Body of pancreas (tissue), 4 donors: ENCODE measurements at regions not wholly inside any gene's neighbourhood (a gene's known extent, or its start where the extent isn't known, plus 50 kb on each side); places are given as distances from the start of the nearest gene placed in this dataset.

Experiments used
- ATAC-seq: fragments of 150-250 bp; one replicate; pipeline ENCODE4 v1.9.1; 2016
- DNase-seq, 4 donors: peaks; one replicate each; pipeline ENCODE4 v3.0.0-alpha.2; 2019
- H3K27ac ChIP-seq, 4 donors: fragments of 200-600 bp; sonication (generic); 1 replicate in 3 of 4; 2 replicates in 1 of 4; pipeline versions ENCODE4 v1.5.1 to v1.6.1; 2016 to 2019; ENCODE audit warnings: mild to moderate bottlenecking in 1 of 4, mixed read lengths in 1 of 4, moderate library complexity in 1 of 4
- H3K27me3 ChIP-seq, 2 donors: fragments of 200-600 bp; sonication (generic); one replicate each; pipeline ENCODE4 v1.6.0; 2016; ENCODE audit warnings: mild to moderate bottlenecking in 1 of 2
- H3K36me3 ChIP-seq, 2 donors: fragments of 200-600 bp; sonication (generic); replicated peaks in 1 of 2; 2 replicates each; pipeline ENCODE4 v1.5.1; 2016; ENCODE audit warnings: low read depth in 2 of 2; ENCODE audit not compliant: insufficient read depth in 1 of 2
- H3K4me1 ChIP-seq: fragments of 200-600 bp; sonication (generic); one replicate; pipeline ENCODE4 v1.6.0; 2016
- H3K4me3 ChIP-seq, 2 donors: fragments of 200-600 bp; sonication (generic); 1 replicate in 1 of 2; 2 replicates in 1 of 2; pipeline ENCODE4 v1.5.1; 2016 to 2019
- H3K9me3 ChIP-seq, 3 donors: fragments of 200-600 bp; sonication (generic); 1 replicate in 2 of 3; 2 replicates in 1 of 3; pipeline ENCODE4 v1.5.1; 2016
- CTCF ChIP-seq, 7 experiments: fragments of 450-650 bp in 4 of 7; fragments of 200-600 bp in 3 of 7; sonication (generic) in 3 of 7; IDR thresholded peaks; one replicate each; pipeline ENCODE4 v1.5.1; 2016 to 2019; ENCODE audit warnings: antibody characterized with exemption in 7 of 7
- POLR2A ChIP-seq, 3 donors: fragments of 450-650 bp; IDR thresholded peaks; one replicate each; pipeline ENCODE4 v1.6.1; 2016; ENCODE audit warnings: antibody characterized with exemption in 3 of 3, mild to moderate bottlenecking in 2 of 3
- WGBS, 2 donors: methylation state at CpG; one replicate each; pipeline ENCODE4 v1.1.5; 2017; 5-methylcytosine and 5-hydroxymethylcytosine counted together
- intact Hi-C: fragments of 100-400 bp; cut with DNase I; formaldehyde crosslinking; loops from one replicate; pipeline ENCODE4 v1.15.1; 2023

GRCh38 chrX:30971774-30972603 is 82.9 kb upstream of the TAB3 start:
- no peaks in the 10 kb centered on the region for H3K4me1 ChIP-seq
- ATAC-seq (peak; percentile 70), DNase-seq (peak; percentile 20 to 47 (median 40))
- H3K9me3 ChIP-seq, result no peaks in the 10 kb centered on the region
- WGBS, 2 donors, result 18 to 19% methylated on average over 7 to 9 of the region's 10 CpGs
- TF ChIP-seq POLR2A (IDR thresholded peaks at IDR 0.05) (no peak), CTCF (IDR thresholded peaks at IDR 0.05) (peak; percentile 40 to 69 (median 56))
- no peaks in the 10 kb centered on the region for H3K27me3 ChIP-seq
- no peaks in the 10 kb centered on the region for H3K36me3 ChIP-seq
- intact Hi-C loops, result no loop called here
- no peak overlapping the region for H3K27ac ChIP-seq
- H3K4me3 ChIP-seq, result no peak overlapping the region

GRCh38 chrX:30967516-30967915 is 78.5 kb upstream of the TAB3 start:
- H3K27ac ChIP-seq, result no peak overlapping the region
- no peak for ATAC-seq
- H3K4me1 ChIP-seq, result no peaks in the 10 kb centered on the region
- intact Hi-C loops, result no loop called here
- no peaks in the 10 kb centered on the region for H3K36me3 ChIP-seq
- TF ChIP-seq POLR2A (IDR thresholded peaks at IDR 0.05), result no peak
- TF ChIP-seq CTCF (IDR thresholded peaks at IDR 0.05), result no peak
- no peaks in the 10 kb centered on the region for H3K9me3 ChIP-seq
- DNase-seq, result no peak
- H3K27me3 ChIP-seq, result no peaks in the 10 kb centered on the region
- 81 to 96% methylated on average over 2 to 4 of the region's 4 CpGs for WGBS, 2 donors
- no peak overlapping the region for H3K4me3 ChIP-seq

GRCh38 chrX:30965767-30966166 is 76.7 kb upstream of the TAB3 start:
- intact Hi-C loops, result no loop called here
- 83 to 85% methylated on average over 5 of the region's 5 CpGs for WGBS, 2 donors
- H3K9me3 ChIP-seq, result no peaks in the 10 kb centered on the region
- no peak overlapping the region for H3K27ac ChIP-seq
- no peak overlapping the region for H3K4me3 ChIP-seq
- no peaks in the 10 kb centered on the region for H3K36me3 ChIP-seq
- DNase-seq (no peak), ATAC-seq (no peak)
- no peaks in the 10 kb centered on the region for H3K27me3 ChIP-seq
- H3K4me1 ChIP-seq, result no peaks in the 10 kb centered on the region
- no peak for TF ChIP-seq CTCF (IDR thresholded peaks at IDR 0.05)
- no peak for TF ChIP-seq POLR2A (IDR thresholded peaks at IDR 0.05)

GRCh38 chrX:30961387-30962174 is 72.5 kb upstream of the TAB3 start:
- no peaks in the 10 kb centered on the region for H3K4me1 ChIP-seq
- 80 to 96% methylated on average over 2 of the region's 2 CpGs for WGBS, 2 donors

More at GRCh38 chrX:30961387-30962174, 72.5 kb upstream of the TAB3 start:
- intact Hi-C loops, result no loop called here
- no peaks in the 10 kb centered on the region for H3K9me3 ChIP-seq
- no peak overlapping the region for H3K27ac ChIP-seq
- no peaks in the 10 kb centered on the region for H3K27me3 ChIP-seq
- no peak overlapping the region for H3K4me3 ChIP-seq
- no peaks in the 10 kb centered on the region for H3K36me3 ChIP-seq
- ATAC-seq, result no peak
- TF ChIP-seq CTCF (IDR thresholded peaks at IDR 0.05) (no peak), POLR2A (IDR thresholded peaks at IDR 0.05) (no peak)
- DNase-seq, result no peak
